Vagina (tissue), 2 donors: ENCODE measurements at regions not wholly inside any gene's neighbourhood (a gene's known extent, or its start where the extent isn't known, plus 50 kb on each side); places are given as distances from the start of the nearest gene placed in this dataset.

ENCODE experiments used
- CTCF ChIP-seq, 3 experiments: fragments of 450-650 bp in 2 of 3; fragments of 200-600 bp in 1 of 3; sonication (generic) in 1 of 3; IDR thresholded peaks; one replicate each; pipeline ENCODE4 v1.5.1; 2017 to 2019; ENCODE audit warnings: antibody characterized with exemption in 3 of 3, mild to moderate bottlenecking in 2 of 3, moderate library complexity in 2 of 3
- POLR2A ChIP-seq, 2 donors: fragments of 450-650 bp; IDR thresholded peaks; one replicate each; pipeline ENCODE4 v1.6.1; 2017; ENCODE audit warnings: antibody characterized with exemption in 2 of 2, mild to moderate bottlenecking in 2 of 2, moderate library complexity in 2 of 2
- POLR2AphosphoS5 ChIP-seq, 2 donors: sonication (generic); formaldehyde crosslinking; IDR thresholded peaks; one replicate each; pipeline ENCODE4 v1.9.0; 2017; ENCODE audit warnings: antibody characterized with exemption in 2 of 2, mild to moderate bottlenecking in 2 of 2, low read depth in 1 of 2; ENCODE audit not compliant: insufficient read depth in 1 of 2

DNA sequence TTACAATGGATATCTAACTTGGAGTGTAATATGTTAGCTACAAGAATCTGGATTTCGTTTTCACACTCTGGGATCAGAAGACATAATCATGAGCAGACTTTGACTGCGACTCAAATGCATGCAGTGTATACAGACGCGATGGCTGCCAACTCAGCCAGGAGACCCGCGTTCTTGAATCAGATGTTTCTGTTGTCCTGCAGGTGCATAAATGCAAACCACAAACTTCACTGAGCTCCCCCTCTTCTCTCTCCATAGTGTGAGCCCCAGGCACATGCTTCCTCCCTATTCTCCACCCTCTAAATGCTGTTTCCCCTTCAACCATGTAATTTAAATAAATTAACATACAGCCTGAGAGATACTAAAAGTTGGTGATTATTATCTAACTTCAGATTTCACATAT lies 347.9 kb downstream of the DCHS2 start:
- no peak for TF ChIP-seq CTCF (IDR thresholded peaks at IDR 0.05)
- no peak for TF ChIP-seq POLR2A (IDR thresholded peaks at IDR 0.05)
- no peak for TF ChIP-seq POLR2AphosphoS5 (IDR thresholded peaks at IDR 0.05; ENCODE audit: insufficient read depth in 1 of 2, low read depth in 1 of 2)
